GM19324 (cell line): ENCODE measurements at regions not wholly inside any gene's neighbourhood (a gene's known extent, or its start where the extent isn't known, plus 50 kb on each side); places are given as distances from the start of the nearest gene placed in this dataset.
"Not testable (repeated sequence)": the region's sequence is repeated elsewhere in the genome, so short reads cannot be mapped to it uniquely, and the experiment has no call there.

ENCODE experiments used
- ATAC-seq: cut with Tn5 transposase; IDR thresholded peaks from one replicate; pipeline ENCODE4 v1.9.1; 2021; ENCODE audit warnings: mild to moderate bottlenecking, moderate library complexity; ENCODE audit not compliant: unreplicated experiment, low FRiP score

- no peak for ATAC-seq
Observed at GRCh38 chr20:19110285-19110684, 102.2 kb upstream of the SLC24A3 start.

DNA sequence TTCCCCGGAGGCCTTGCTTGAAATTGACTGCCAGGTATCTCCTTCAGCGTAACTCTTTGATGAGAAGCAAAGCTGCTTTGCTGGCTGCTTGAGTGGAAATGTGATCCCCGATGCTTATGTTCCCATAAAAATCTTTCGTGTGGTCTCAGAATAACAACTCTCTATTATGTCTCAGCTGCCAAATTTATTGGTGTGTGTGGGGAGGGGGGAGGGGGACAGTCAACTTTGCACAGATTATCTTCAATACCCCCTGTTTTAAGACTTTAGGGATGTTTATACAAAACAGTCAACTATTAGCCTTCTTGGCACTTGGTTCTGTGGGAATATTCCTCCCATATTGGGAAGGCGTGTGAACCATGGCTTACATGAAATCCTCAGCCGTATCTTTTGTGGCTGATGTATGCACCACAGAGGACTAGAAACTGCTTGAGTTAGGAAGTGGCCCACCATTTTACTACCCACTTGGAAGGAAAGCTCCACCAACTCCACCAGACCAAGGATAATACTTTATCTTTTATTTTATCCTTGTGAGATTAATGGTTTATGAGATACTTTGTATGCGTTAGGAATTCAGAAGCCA is 101.5 kb upstream of the SLC24A3 start:
- no peak for ATAC-seq

- no peak for ATAC-seq
Observed at GRCh38 chr20:19112828-19113227, 99.6 kb upstream of the SLC24A3 start.

GRCh38 chr20:19113343-19113930 is 99.0 kb upstream of the SLC24A3 start:
- ATAC-seq, result no peak

DNA sequence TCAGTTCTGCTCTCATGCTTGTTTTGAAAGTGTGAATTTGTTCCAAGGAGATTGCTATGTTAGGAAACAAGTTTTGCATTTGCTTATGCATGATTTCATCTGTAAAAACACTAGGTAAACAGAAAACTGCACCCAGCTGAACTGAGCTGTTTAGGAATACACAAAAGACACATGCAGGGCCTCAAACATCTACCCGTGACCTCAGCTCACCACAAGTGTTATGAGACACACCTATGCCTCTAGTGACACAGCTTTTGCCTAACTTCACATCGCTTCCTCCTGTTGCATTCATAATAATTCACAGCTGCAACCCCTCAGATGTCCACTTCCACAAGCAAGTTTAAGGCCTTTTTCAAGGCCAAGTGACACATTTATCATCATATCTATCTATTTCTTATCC is 98.0 kb upstream of the SLC24A3 start:
- ATAC-seq, result no peak

DNA sequence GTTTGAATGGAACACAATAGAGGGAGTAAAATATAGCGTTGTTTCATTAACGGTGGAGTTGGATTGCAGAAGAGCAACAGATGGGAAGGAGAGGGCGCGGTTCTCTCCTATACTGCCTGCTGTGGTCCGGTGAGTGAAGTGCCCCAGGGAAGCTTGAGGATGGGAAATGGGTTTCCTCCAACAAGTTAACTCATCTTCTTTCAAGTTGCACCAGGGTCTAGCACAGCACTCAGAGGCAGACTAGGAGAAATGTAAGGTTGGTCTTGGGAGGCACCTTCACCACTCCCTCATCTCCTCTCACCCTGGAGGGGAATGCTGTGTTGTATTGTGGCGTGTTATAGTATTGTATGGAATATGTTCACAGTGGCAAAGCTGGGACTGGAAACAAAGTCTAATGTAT is 96.9 kb upstream of the SLC24A3 start:
- no peak for ATAC-seq

GRCh38 chr20:19120011-19120410 is 92.4 kb upstream of the SLC24A3 start:
- ATAC-seq, result no peak

GRCh38 chr20:19120569-19120968 is 91.9 kb upstream of the SLC24A3 start:
- no peak for ATAC-seq

DNA sequence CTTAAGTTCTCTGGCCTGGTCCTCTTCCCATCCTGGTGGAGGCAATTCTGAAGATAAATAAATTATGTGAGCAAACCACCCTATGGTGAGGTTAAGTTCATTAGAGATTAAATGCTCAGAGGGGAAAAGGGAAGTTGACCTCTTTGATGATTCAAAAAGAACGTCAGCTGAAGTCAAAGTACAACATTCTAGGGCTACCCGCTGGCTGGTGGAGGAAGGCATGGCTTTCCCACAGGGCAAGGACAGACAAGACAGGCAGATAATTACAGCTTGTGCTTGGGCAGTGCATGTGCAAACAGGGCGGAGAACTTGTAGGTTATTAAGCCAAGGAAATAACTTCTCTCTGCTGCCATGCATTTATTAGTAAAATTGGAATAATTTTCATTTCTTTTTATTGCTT is 91.0 kb upstream of the SLC24A3 start:
- no peak for ATAC-seq

- no peak for ATAC-seq
Observed at GRCh38 chr20:19121916-19122315, 90.5 kb upstream of the SLC24A3 start.

DNA sequence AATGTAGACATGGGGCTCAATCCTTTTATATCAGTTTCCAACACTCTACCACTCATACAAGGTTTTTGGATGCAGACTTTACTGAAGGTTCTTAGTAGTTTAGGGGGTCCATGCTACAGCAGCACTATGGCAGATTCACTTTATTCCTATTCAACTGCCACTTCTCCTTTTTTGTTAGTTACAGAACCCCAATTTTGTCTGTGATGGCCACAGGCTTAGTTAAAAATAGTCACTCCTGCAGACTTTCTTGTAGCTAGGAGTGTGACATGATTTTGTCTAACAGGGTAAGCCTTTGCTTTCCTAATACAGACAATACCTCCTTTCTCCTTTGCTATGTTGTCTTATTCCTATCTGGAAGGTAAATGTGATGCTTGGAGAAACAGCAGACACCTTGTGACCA is 90.0 kb upstream of the SLC24A3 start:
- no peak for ATAC-seq

GRCh38 chr20:19125508-19125907 is 86.9 kb upstream of the SLC24A3 start:
- ATAC-seq, result no peak

- no peak for ATAC-seq
Observed at GRCh38 chr20:19129306-19129705, 83.1 kb upstream of the SLC24A3 start.

GRCh38 chr20:19129976-19130612 is 82.3 kb upstream of the SLC24A3 start:
- no peak for ATAC-seq

- no peak for ATAC-seq
Observed at GRCh38 chr20:19130613-19130984, 81.8 kb upstream of the SLC24A3 start.

DNA sequence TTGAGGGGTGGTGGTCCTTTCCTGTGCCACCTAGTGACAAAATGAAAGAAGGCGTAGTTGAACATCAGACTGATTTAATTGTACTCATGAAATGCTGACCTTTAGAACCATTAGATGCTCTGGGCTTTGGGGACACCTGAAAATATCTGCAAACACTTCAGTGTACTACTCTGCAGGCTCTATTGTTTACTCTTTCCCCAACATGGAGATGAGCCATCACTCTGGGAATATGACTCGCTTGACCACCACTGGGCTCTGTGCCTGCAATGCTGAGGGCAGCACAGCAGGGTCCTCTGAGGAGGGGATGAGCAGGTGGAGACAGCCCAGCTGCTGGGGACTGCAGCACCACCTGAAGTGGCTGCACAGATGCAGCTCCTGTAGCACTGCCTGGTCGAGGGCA is 74.8 kb upstream of the SLC24A3 start:
- ATAC-seq, result no peak

DNA sequence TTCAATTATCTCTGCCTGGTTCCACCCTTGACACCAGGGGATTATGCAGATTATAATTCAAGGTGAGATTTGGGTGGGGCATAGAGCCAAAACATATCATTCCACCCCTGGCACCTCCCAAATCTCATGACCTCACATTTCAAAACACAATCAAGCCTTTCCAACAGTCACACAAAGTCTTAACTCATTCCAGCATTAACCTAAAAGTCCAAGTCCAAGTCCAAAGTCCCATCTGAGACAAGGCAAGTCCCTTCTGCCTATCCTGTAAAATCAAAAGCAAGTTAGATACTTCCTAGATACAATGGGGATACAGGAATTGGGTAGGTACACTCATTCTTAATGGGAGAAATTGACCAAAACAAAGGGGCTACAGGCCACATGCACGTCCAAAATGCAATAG is 73.7 kb upstream of the SLC24A3 start:
- ATAC-seq, result no peak

DNA sequence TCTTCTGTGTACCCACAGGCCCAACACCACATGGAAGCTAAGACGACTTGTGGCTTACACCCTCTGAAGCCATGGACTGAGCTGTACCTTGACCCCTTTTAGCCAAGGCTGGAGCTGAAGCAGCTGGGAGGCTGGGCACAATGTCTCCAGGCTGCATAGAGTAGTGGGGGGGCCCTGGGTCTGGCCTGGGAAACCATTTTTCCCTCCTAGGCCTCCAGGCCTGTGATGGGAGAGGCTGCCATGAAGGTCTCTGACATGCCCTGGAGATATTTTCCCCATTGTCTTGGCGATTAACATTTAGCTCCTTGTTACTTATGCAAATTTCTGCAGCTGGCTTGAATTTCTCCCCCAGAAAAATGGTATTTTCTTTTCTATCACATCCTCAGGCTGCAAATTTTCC is 72.9 kb upstream of the SLC24A3 start:
- ATAC-seq, result not testable (repeated sequence)

DNA sequence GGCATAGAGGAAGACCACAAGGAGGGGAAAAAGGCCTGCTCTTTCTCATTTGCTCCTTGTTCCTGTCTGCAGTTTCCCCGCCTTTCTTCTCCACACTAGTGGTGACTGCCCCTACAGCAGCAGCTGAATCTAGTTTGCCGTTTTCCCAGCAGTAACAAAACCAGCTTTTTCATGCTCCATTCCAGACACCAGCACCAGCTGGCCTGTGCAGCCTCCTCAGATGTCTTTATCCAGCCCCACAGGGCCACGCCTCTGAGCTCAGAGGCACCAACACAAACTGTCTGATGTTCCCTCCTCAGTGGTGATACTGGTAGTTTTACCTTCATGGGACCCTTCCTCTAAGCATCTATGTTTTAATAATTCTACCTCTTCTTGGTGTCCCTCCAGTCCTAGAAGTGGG is 70.4 kb upstream of the SLC24A3 start:
- ATAC-seq, result no peak

DNA sequence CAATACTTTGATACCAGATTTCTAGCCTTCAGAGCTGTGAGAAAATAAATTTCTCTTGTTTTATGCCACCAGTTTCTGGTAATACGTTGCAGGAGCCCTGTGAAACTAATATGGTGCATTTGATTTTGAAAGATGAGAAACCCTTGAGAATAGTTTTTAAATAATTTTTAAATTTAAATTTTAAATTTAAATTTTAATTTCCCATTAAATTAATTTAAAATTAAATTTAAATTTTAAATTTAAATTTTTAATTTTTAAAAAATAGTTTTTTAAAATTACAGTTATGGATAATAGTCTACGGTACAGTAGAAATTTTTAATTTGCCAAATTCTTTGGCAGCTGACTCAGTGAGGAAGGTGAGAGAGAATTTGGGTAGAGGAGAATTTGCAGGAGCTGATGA is 68.6 kb upstream of the SLC24A3 start:
- ATAC-seq, result no peak

GRCh38 chr20:19161336-19161735 is 51.1 kb upstream of the SLC24A3 start:
- ATAC-seq, result no peak
